HG03135 (cell line): ENCODE measurements at regions not wholly inside any gene's neighbourhood (a gene's known extent, or its start where the extent isn't known, plus 50 kb on each side); places are given as distances from the start of the nearest gene placed in this dataset.
"Not testable (repeated sequence)": the region's sequence is repeated elsewhere in the genome, so short reads cannot be mapped to it uniquely, and the experiment has no call there.

Source experiments
- ATAC-seq: cut with Tn5 transposase; IDR thresholded peaks from one replicate; pipeline ENCODE4 v1.9.1; 2021; ENCODE audit warnings: mild to moderate bottlenecking, moderate library complexity; ENCODE audit not compliant: unreplicated experiment

DNA sequence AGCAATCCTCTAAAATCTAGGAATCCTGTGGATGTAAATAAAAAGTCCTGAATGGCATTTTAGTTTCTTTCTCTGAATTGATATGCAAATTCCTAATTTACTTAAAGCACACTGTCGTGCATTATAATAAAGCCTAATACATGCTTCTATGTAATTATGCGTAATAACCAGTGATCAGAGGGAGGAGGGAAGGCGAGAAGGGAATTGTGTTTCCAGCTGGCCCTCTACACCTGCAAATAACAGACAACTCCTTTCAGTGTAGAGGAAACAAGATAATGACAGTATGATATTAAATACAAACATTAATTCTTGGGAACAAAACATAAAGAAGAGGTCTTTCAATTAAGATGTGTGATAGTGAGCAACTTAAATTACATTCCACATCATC lies 419.6 kb upstream of the LCORL start:
- no peak for ATAC-seq

- no peak for ATAC-seq
These were observed 419.1 kb upstream of the LCORL start for GRCh38 chr4:18440527-18441202.

GRCh38 chr4:18439311-18439710 lies 417.8 kb upstream of the LCORL start:
- no peak for ATAC-seq

DNA sequence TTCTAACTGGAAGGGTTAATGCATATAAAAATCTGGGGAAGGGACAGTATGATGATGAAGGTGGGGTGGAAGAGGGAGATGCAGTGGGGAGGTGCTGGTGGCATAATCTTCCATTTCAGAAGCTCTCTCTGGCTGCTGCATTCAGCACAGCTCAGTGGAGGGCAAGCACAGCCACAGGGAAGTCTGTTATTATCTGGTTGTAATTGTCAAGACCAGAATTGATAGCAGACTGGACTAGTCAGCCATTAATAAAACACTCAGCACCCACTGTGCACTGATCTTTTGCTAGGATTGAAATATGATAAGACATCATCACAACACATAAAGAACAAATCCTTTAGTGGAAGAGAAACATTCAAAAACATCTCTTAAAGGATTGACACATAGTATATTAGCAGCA lies 414.2 kb upstream of the LCORL start:
- ATAC-seq, result no peak

- no peak for ATAC-seq
These were observed 401.1 kb upstream of the LCORL start for GRCh38 chr4:18422685-18423084.

GRCh38 chr4:18421519-18421918 lies 400.0 kb upstream of the LCORL start:
- ATAC-seq, result no peak

- no peak for ATAC-seq
These were observed 398.2 kb upstream of the LCORL start for GRCh38 chr4:18419780-18420179.

DNA sequence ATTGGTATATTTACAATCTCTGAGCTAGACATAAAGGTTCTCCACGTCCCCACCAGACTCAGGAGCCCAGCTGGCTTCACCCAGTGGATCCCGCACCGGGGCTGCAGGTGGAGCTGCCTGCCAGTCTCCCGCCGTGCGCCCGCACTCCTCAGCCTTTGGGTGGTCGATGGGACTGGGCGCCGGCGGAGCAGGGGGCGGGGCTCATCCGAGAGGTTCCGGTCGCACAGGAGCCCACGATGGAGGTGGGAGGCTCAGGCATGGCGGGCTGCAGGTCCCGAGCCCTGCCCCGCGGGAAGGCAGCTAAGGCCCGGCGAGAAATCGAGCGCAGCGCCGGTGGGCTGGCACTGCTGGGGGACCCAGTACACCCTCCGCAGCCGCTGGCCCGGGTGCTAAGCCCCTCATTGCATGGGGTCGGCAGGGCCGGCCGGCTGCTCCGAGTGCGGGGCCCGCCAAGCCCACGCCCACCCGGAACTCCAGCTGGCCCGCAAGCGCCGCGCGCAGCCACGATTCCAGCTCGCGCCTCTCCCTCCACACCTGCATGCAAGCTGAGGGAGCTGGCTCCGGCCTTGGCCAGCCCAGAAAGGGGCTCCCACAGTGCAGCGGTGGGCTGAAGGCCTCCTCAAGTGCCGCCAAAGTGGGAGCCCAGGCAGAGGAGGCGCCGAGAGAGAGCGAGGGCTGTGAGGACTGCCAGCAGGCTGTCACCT lies 396.8 kb upstream of the LCORL start:
- ATAC-seq, result not testable (repeated sequence)

GRCh38 chr4:18417651-18418050 lies 396.1 kb upstream of the LCORL start:
- ATAC-seq, result not testable (repeated sequence)

GRCh38 chr4:18406264-18406663 lies 384.7 kb upstream of the LCORL start:
- ATAC-seq, result no peak

GRCh38 chr4:18405054-18405453 lies 383.5 kb upstream of the LCORL start:
- ATAC-seq, result no peak

DNA sequence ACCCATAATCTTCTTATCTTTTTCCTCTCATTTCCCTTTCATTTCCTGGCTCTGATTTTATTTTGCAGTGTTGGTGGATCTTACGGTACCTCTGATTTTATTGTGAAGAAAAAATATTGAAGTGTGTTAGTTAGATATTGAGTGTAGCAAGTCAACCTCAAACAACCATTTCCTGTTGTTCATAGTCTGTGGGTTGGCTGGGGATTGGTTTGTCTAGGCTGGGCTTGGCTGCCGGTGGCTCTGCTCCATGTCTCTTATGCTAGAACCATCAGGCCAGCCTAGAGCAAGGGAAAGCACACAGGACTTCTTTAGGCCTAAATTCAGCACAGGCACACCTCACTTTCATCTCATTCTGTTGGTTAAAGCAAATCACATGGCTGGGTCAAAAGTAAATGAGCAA lies 383.1 kb upstream of the LCORL start:
- ATAC-seq, result no peak

DNA sequence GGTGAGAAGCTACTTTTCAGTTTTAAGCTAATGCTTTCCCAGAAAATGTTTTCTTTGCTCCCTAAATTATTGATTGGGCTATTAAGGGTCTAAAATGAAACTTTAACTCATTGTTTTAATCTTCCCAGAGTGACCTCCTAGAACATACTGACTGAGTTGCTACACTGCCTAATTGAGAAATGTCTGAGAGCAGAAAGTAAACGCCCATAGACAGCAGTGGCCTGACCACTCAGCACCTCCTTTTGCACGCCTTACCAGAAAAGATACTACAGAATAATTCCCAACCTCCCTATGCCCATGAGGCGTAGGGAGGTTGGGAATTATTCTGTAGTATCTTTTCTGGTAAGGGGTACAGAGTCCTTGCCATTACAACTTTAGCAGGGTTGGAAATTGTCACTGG lies 381.8 kb upstream of the LCORL start:
- no peak for ATAC-seq

DNA sequence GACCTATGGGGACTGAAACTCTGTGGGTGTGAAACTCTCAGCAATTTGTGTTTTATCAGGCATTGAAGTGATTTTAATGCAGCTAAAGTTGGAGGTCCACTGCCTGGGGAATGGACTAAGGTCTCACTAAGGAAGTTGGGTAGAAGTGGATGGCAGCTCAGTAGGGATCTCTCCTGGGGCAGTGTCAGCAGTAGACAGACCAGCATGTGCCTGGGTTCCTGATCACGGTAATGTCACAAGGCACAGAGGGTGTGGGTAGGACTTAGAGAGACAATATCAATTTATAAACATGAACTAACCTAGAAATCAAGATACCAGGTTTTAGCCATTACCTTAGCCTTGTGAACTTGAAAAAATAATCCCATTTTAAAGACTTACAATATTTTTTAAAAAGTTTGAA lies 380.3 kb upstream of the LCORL start:
- no peak for ATAC-seq

DNA sequence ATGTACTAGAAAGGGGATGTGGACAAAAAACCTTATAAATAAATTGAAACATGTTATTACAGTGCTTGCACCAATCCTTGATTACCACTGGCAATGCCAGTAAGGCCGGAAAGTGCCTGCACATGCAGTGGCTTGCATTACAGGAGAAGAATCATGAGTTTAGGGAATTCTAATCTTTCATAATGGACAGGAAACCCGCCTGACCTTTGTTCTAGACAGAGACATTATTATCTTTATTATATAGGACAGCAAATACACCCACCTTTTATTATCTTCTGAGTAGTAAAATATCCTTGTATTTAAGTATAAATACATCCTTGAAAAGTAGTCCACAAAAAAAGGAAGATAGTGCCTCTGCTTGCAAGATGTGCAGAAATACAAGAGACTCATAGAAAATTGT lies 379.9 kb upstream of the LCORL start:
- ATAC-seq, result no peak

DNA sequence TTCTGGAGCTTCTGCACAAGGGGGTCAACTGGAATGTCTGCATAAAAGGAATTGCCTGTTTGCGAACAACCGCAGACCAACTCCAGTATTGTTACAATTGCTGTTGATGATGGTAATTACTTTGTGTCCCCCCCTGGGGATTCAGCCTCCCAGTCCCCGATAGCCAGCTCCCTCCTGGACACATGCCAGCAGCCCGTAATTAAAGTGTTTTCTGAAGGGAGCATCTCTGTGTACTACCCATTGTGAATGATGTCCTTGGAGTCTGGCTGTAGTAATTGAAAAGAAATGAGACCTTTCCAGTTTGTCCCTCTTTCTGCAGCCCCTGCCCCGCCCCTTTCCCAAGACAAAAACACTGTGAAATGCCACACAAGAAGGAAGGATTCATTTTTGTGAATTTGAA lies 377.1 kb upstream of the LCORL start:
- no peak for ATAC-seq

GRCh38 chr4:18397681-18398390 lies 376.3 kb upstream of the LCORL start:
- ATAC-seq, result no peak

GRCh38 chr4:18394656-18395055 lies 373.1 kb upstream of the LCORL start:
- no peak for ATAC-seq

DNA sequence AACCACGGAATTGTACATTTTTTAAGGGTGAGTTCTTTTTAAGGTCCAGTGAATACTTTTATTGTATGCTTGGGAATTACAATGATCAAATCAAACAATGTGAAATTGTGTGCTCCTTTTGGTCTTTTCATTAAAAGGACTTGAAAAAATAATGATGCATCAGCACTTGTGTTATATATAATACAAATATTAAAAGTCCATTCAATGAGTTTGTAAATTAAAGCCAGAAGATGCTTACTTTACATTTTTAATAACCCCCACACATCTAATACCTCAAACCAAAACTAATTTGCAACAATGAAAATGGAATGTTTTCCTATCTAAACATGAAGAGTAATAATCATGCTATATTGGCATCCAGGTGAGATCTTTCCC lies 369.8 kb upstream of the LCORL start:
- no peak for ATAC-seq

DNA sequence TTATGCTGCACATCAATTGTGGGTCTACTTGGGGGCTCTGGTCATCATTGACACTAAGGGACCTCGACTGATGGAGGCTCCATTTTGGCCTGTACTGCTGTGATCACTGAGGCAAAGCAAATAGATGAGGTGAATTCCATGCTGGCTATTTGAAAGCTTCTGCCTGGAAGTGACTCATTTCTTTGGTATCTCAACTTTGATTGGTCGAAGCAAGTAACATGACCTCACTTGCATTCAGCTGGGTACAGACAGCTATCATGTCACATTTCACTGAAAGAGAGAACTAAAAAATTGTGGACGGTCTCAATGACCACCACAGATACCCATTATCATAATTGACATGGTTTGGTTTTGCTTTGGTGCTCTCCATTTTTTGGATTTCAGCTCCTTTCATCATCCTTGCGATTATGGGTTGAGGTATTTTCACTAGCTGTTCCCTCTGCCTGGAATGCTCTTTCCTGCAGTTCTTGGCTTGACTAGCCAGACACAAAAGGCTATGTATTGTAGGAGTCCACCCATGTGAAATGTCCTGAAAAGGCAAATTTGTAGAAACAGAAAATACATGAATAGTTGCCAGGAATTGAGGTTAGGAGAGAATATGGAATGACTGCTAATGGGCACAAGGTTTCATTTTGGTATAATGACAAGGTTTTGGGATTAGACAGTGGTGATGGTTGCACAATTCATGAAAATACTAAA lies 369.2 kb upstream of the LCORL start:
- no peak for ATAC-seq

GRCh38 chr4:18389115-18389514 lies 367.6 kb upstream of the LCORL start:
- ATAC-seq, result no peak

DNA sequence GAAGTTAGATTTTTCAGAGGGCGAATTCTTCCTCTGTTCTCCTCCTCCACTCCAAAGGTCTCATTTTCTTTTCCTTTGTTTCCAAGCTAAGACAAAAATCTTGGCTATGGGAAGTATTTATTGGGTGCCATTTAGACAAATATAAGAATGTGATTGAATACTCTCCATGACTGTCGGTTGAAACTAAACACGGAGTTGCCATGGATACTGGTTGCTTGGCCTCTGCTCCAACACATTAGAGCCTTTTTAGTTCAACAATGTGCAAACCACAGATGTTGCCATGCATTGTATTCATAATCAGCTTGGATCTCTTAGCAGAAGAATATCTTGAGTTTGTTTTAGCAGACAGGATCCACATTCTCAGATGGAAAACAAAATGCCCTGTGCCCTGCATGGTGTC lies 366.5 kb upstream of the LCORL start:
- no peak for ATAC-seq
